KBM-7 (cell line): ENCODE measurements at regions not wholly inside any gene's neighbourhood (a gene's known extent, or its start where the extent isn't known, plus 50 kb on each side); places are given as distances from the start of the nearest gene placed in this dataset.

Source experiments
- DNase-seq: peaks from one replicate; pipeline ENCODE4 v3.0.0-alpha.2; 2015
- in situ Hi-C: fragments of 300-500 bp; cut with MboI; formaldehyde crosslinking; loops from 2 replicates; pipeline ENCODE4 v1.14.3; 2020; ENCODE audit warnings: low sequenced_read_pairs, low pct_unique_long_range_greater_than_20kb, mixed read lengths

- in situ Hi-C loops: no loop called here
- no peak for DNase-seq
These were observed 374.1 kb downstream of the ELAVL2 start for GRCh38 chr9:23451802-23452418.

GRCh38 chr9:23464275-23464674 lies 361.8 kb downstream of the ELAVL2 start:
- in situ Hi-C loops: no loop called here
- DNase-seq: no peak

GRCh38 chr9:23467276-23467675 lies 358.8 kb downstream of the ELAVL2 start:
- DNase-seq: no peak
- in situ Hi-C loops: no loop called here

- in situ Hi-C loops: no loop called here
- no peak for DNase-seq
These were observed 348.1 kb downstream of the ELAVL2 start for GRCh38 chr9:23477908-23478307.

- no peak for DNase-seq
These were observed 342.5 kb downstream of the ELAVL2 start for GRCh38 chr9:23483566-23483965.

GRCh38 chr9:23492126-23493002 lies 333.7 kb downstream of the ELAVL2 start:
- in situ Hi-C loops: no loop called here
- DNase-seq: peak; percentile 57

More at GRCh38 chr9:23483566-23483965, 342.5 kb downstream of the ELAVL2 start:
- in situ Hi-C loops: no loop called here

GRCh38 chr9:23493219-23493618 lies 332.8 kb downstream of the ELAVL2 start:
- DNase-seq: no peak
- in situ Hi-C loops: no loop called here

GRCh38 chr9:23496489-23497136 lies 329.4 kb downstream of the ELAVL2 start:
- no peak for DNase-seq
- in situ Hi-C loops: no loop called here

GRCh38 chr9:23497137-23497504 lies 328.9 kb downstream of the ELAVL2 start:
- in situ Hi-C loops: no loop called here
- no peak for DNase-seq

- no peak for DNase-seq
- in situ Hi-C loops: loop anchor here (25.0 kb wide), 1 partner anchor 110 kb away; no protein-coding TSS in a partner anchor
These were observed 324.0 kb downstream of the ELAVL2 start for GRCh38 chr9:23502004-23502403.

- no peak for DNase-seq
- in situ Hi-C loops: loop anchor here (25.0 kb wide), 1 partner anchor 89 kb away; no protein-coding TSS in a partner anchor
These were observed 303.1 kb downstream of the ELAVL2 start for GRCh38 chr9:23522952-23523351.

- in situ Hi-C loops: loop anchor here (25.0 kb wide), 1 partner anchor 88 kb away; no protein-coding TSS in a partner anchor
- no peak for DNase-seq
These were observed 301.4 kb downstream of the ELAVL2 start for GRCh38 chr9:23524607-23525155.

- in situ Hi-C loops: no loop called here
- DNase-seq: no peak
These were observed 299.2 kb downstream of the ELAVL2 start for GRCh38 chr9:23526806-23527205.

GRCh38 chr9:23532282-23532681 lies 293.8 kb downstream of the ELAVL2 start:
- in situ Hi-C loops: no loop called here
- DNase-seq: no peak

- no peak for DNase-seq
- in situ Hi-C loops: no loop called here
These were observed 288.6 kb downstream of the ELAVL2 start for GRCh38 chr9:23537192-23538066.

- no peak for DNase-seq
- in situ Hi-C loops: no loop called here
These were observed 288.0 kb downstream of the ELAVL2 start for GRCh38 chr9:23538067-23538402.

- no peak for DNase-seq
- in situ Hi-C loops: no loop called here
These were observed 287.5 kb downstream of the ELAVL2 start for GRCh38 chr9:23538461-23539003.

GRCh38 chr9:23539311-23539710 lies 286.7 kb downstream of the ELAVL2 start:
- in situ Hi-C loops: no loop called here

GRCh38 chr9:23541976-23542375 lies 284.1 kb downstream of the ELAVL2 start:
- no peak for DNase-seq
- in situ Hi-C loops: no loop called here

More at GRCh38 chr9:23539311-23539710, 286.7 kb downstream of the ELAVL2 start:
- no peak for DNase-seq
